Activated CD8-positive, alpha-beta T cell treated with anti-CD3 and anti-CD28 coated beads for 36 hours (primary cell): ENCODE measurements at regions not wholly inside any gene's neighbourhood (a gene's known extent, or its start where the extent isn't known, plus 50 kb on each side); places are given as distances from the start of the nearest gene placed in this dataset.

Source experiments
- ATAC-seq: fragments of 200-7000 bp; cut with Tn5 transposase; one replicate; pipeline ENCODE4 v1.10.0; 2021; ENCODE audit warnings: mild to moderate bottlenecking, moderate library complexity
- CTCF ChIA-PET: fragments of 350-600 bp; sonication (Branson Sonifier 250); formaldehyde crosslinking; loops from one replicate; lab custom pipeline; 2021; ENCODE audit warnings: antibody characterized with exemption; lab: Charles Lee
- POLR2A ChIA-PET: fragments of 350-600 bp; sonication (Branson Sonifier 250); formaldehyde crosslinking; loops from one replicate; lab custom pipeline; 2021; ENCODE audit warnings: antibody characterized with exemption; lab: Charles Lee
- DNase-seq: peaks from one replicate; pipeline ENCODE4 v3.0.0-alpha.2; 2020
- H3K27ac Mint-ChIP-seq: one replicate; pipeline ENCODE4 v1.8.0; 2021; ENCODE audit warnings: mild to moderate bottlenecking, mixed read lengths
- H3K27me3 Mint-ChIP-seq: one replicate; pipeline ENCODE4 v1.8.0; 2021; ENCODE audit warnings: mixed read lengths
- H3K36me3 Mint-ChIP-seq: one replicate; pipeline ENCODE4 v1.8.0; 2021; ENCODE audit warnings: low read depth, mixed read lengths
- H3K4me1 Mint-ChIP-seq: one replicate; pipeline ENCODE4 v1.8.0; 2021; ENCODE audit warnings: low read depth, mixed read lengths
- H3K4me3 Mint-ChIP-seq: one replicate; pipeline ENCODE4 v1.8.0; 2021; ENCODE audit warnings: mild to moderate bottlenecking, moderate library complexity, mixed read lengths
- H3K9me3 Mint-ChIP-seq: one replicate; pipeline ENCODE4 v1.8.0; 2021; ENCODE audit warnings: mixed read lengths
- CTCF ChIP-seq: fragments of 200-600 bp; IDR thresholded peaks from one replicate; pipeline ENCODE4 v1.8.0; 2022; ENCODE audit warnings: antibody characterized with exemption, mild to moderate bottlenecking
- intact Hi-C: fragments of 100-400 bp; cut with micrococcal nuclease; formaldehyde crosslinking; loops from one replicate; pipeline ENCODE4 v1.10.0; 2022

- TF ChIP-seq CTCF, result no peak
- peaks cover 38% of the 10 kb centered on the region for H3K27me3 Mint-ChIP-seq
- H3K27ac Mint-ChIP-seq, result no peak overlapping the region
- H3K4me1 Mint-ChIP-seq, result peaks cover 15% of the 10 kb centered on the region
- no peaks in the 10 kb centered on the region for H3K9me3 Mint-ChIP-seq
- CTCF ChIA-PET, result no interaction called here
- DNase-seq (no peak), ATAC-seq (no peak)
- H3K4me3 Mint-ChIP-seq, result no peak overlapping the region
- H3K36me3 Mint-ChIP-seq, result no peaks in the 10 kb centered on the region
- POLR2A ChIA-PET, result no interaction called here
- intact Hi-C loops, result no loop called here
Measured at GRCh38 chr22:48079505-48080290, 1317.2 kb downstream of the TBC1D22A start.

GRCh38 chr22:48078825-48079224, 1316.4 kb downstream of the TBC1D22A start:
- POLR2A ChIA-PET, result no interaction called here
- no peak for DNase-seq

GRCh38 chr22:48077699-48078098, 1315.2 kb downstream of the TBC1D22A start:
- intact Hi-C loops, result no loop called here
- no peak for DNase-seq
- H3K27me3 Mint-ChIP-seq, result peaks cover 31% of the 10 kb centered on the region
- no peak overlapping the region for H3K4me3 Mint-ChIP-seq
- H3K36me3 Mint-ChIP-seq, result no peaks in the 10 kb centered on the region
- peaks cover 7% of the 10 kb centered on the region for H3K4me1 Mint-ChIP-seq
- POLR2A ChIA-PET, result no interaction called here
- H3K9me3 Mint-ChIP-seq, result no peaks in the 10 kb centered on the region
- no peak for ATAC-seq
- no peak for TF ChIP-seq CTCF
- CTCF ChIA-PET, result no interaction called here
- H3K27ac Mint-ChIP-seq, result no peak overlapping the region

More at GRCh38 chr22:48078825-48079224, 1316.4 kb downstream of the TBC1D22A start:
- no peaks in the 10 kb centered on the region for H3K9me3 Mint-ChIP-seq
- H3K27me3 Mint-ChIP-seq, result peaks cover 34% of the 10 kb centered on the region
- ATAC-seq, result no peak
- H3K4me1 Mint-ChIP-seq, result peaks cover 7% of the 10 kb centered on the region
- no peak for TF ChIP-seq CTCF
- intact Hi-C loops, result no loop called here
- no peak overlapping the region for H3K4me3 Mint-ChIP-seq
- no peak overlapping the region for H3K27ac Mint-ChIP-seq
- CTCF ChIA-PET, result no interaction called here
- no peaks in the 10 kb centered on the region for H3K36me3 Mint-ChIP-seq

- Mint-ChIP-seq H3K4me3 (no peak overlapping the region), H3K4me1 (peaks cover 7% of the 10 kb centered on the region), H3K9me3 (no peaks in the 10 kb centered on the region), H3K27ac (no peak overlapping the region), H3K36me3 (no peaks in the 10 kb centered on the region), H3K27me3 (peaks cover 31% of the 10 kb centered on the region)
- TF ChIP-seq CTCF, result no peak
- POLR2A ChIA-PET, result no interaction called here
- ATAC-seq, result no peak
- CTCF ChIA-PET, result no interaction called here
- no peak for DNase-seq
- intact Hi-C loops, result no loop called here
Measured at GRCh38 chr22:48076008-48076407, 1313.6 kb downstream of the TBC1D22A start.

GRCh38 chr22:48075604-48076003, 1313.2 kb downstream of the TBC1D22A start:
- Mint-ChIP-seq H3K9me3 (no peaks in the 10 kb centered on the region), H3K4me1 (peaks cover 7% of the 10 kb centered on the region), H3K4me3 (no peak overlapping the region), H3K36me3 (no peaks in the 10 kb centered on the region), H3K27me3 (peaks cover 31% of the 10 kb centered on the region), H3K27ac (no peak overlapping the region)
- TF ChIP-seq CTCF, result no peak
- ATAC-seq (no peak), DNase-seq (no peak)
- CTCF ChIA-PET, result no interaction called here
- POLR2A ChIA-PET, result no interaction called here
- intact Hi-C loops, result no loop called here
